Fibroblast of lung (primary cell): ENCODE measurements at regions not wholly inside any gene's neighbourhood (a gene's known extent, or its start where the extent isn't known, plus 50 kb on each side); places are given as distances from the start of the nearest gene placed in this dataset.

Source experiments
- DNase-seq, 2 donors: peaks; one replicate each; pipeline versions ENCODE4 v3.0.0 to v3.0.0-alpha.2; 2010; ENCODE audit warnings: low read depth in 2 of 2
- H2AFZ ChIP-seq: 2 replicates; pipeline ENCODE4 v1.5.1; 2012; ENCODE audit warnings: low read length, control low read depth, inconsistent platforms
- H3K27ac ChIP-seq: 2 replicates; pipeline ENCODE4 v1.5.1; 2011; ENCODE audit warnings: low read length, control low read depth; ENCODE audit not compliant: insufficient read depth
- H3K27me3 ChIP-seq: 2 replicates; pipeline ENCODE4 v1.5.1; 2011; ENCODE audit warnings: mild to moderate bottlenecking, low read length; ENCODE audit not compliant: control insufficient read depth, insufficient read depth
- H3K36me3 ChIP-seq: 2 replicates; pipeline ENCODE4 v1.5.1; 2011; ENCODE audit warnings: low read length; ENCODE audit not compliant: control insufficient read depth, insufficient read depth
- H3K4me1 ChIP-seq: 2 replicates; pipeline ENCODE4 v1.5.1; 2011; ENCODE audit warnings: low read length; ENCODE audit not compliant: control insufficient read depth, insufficient read depth; ENCODE audit errors: extremely low read depth
- H3K4me2 ChIP-seq: 2 replicates; pipeline ENCODE4 v1.5.1; 2011; ENCODE audit warnings: low read length, control low read depth; ENCODE audit not compliant: insufficient read depth; ENCODE audit errors: extremely low read depth
- H3K4me3 ChIP-seq, 4 experiments: fragments of 200-600 bp in 1 of 4; sonication (generic) in 1 of 4; replicated peaks in 1 of 4; 2 replicates each; pipeline ENCODE4 v1.5.1; 2011 to 2016; ENCODE audit warnings: low read length in 4 of 4, low read depth in 3 of 4, mild to moderate bottlenecking in 3 of 4, control low read depth in 2 of 4, inconsistent platforms in 1 of 4, mixed read lengths in 1 of 4; ENCODE audit not compliant: insufficient read depth in 1 of 4; ENCODE audit errors: control extremely low read depth in 1 of 4
- H3K79me2 ChIP-seq: 2 replicates; pipeline ENCODE4 v1.5.1; 2012; ENCODE audit warnings: mild to moderate bottlenecking, low read length, inconsistent platforms; ENCODE audit not compliant: control insufficient read depth, insufficient read depth
- H3K9ac ChIP-seq: 2 replicates; pipeline ENCODE4 v1.5.1; 2011; ENCODE audit warnings: mild to moderate bottlenecking, low read length, control low read depth; ENCODE audit not compliant: insufficient read depth
- H3K9me3 ChIP-seq: 2 replicates; pipeline ENCODE4 v1.5.1; 2012; ENCODE audit warnings: low read depth, low read length; ENCODE audit not compliant: control insufficient read depth, insufficient read depth
- H4K20me1 ChIP-seq: 2 replicates; pipeline ENCODE4 v1.5.1; 2011; ENCODE audit warnings: low read length; ENCODE audit not compliant: control insufficient read depth, insufficient read depth; ENCODE audit errors: extremely low read depth
- CTCF ChIP-seq, 2 donors: IDR thresholded peaks in 1 of 2; conservative IDR thresholded peaks in 1 of 2; 1 replicate in 1 of 2; 2 replicates in 1 of 2; pipeline ENCODE4 v1.5.1; 2011 to 2012; ENCODE audit warnings: low read length in 2 of 2, control low read depth in 1 of 2, inconsistent platforms in 1 of 2, low read depth in 1 of 2, mild to moderate bottlenecking in 1 of 2
- EZH2 ChIP-seq: IDR thresholded peaks from 2 replicates; pipeline ENCODE4 v1.5.1; 2012; ENCODE audit warnings: low read length, control low read depth, mild to moderate bottlenecking; ENCODE audit errors: missing control alignments

- Histone ChIP-seq H2AFZ (no peak overlapping the region), H3K4me3 (no peak overlapping the region), H3K27me3 (no peaks in the 10 kb centered on the region), H3K4me2 (no peak overlapping the region), H3K27ac (no peak overlapping the region), H3K9me3 (no peaks in the 10 kb centered on the region), H4K20me1 (no peaks in the 10 kb centered on the region), H3K9ac (no peak overlapping the region), H3K4me1 (no peaks in the 10 kb centered on the region), H3K79me2 (no peaks in the 10 kb centered on the region), H3K36me3 (no peaks in the 10 kb centered on the region)
- no peak for TF ChIP-seq CTCF (conservative IDR thresholded peaks at IDR 0.05 in 1 of 2, IDR thresholded peaks at IDR 0.05 in 1 of 2; ENCODE audit: low read depth in 1 of 2, low read length in 2 of 2)
- no peak for TF ChIP-seq EZH2
- no peak for DNase-seq
Measured at GRCh38 chr4:111864066-111864465, 281.2 kb upstream of the FAM241A start.

- no peaks in the 10 kb centered on the region for H4K20me1 ChIP-seq
- H3K4me2 ChIP-seq: no peak overlapping the region
- H2AFZ ChIP-seq: no peak overlapping the region
- H3K27me3 ChIP-seq: no peaks in the 10 kb centered on the region
- no peak overlapping the region for H3K4me3 ChIP-seq
- H3K36me3 ChIP-seq: no peaks in the 10 kb centered on the region
- H3K27ac ChIP-seq: no peak overlapping the region
- H3K9ac ChIP-seq: no peak overlapping the region
- DNase-seq: no peak
- H3K79me2 ChIP-seq: no peaks in the 10 kb centered on the region
- H3K4me1 ChIP-seq: no peaks in the 10 kb centered on the region
- no peak for TF ChIP-seq EZH2
- TF ChIP-seq CTCF (conservative IDR thresholded peaks at IDR 0.05 in 1 of 2, IDR thresholded peaks at IDR 0.05 in 1 of 2; ENCODE audit: low read depth in 1 of 2, low read length in 2 of 2): no peak
- H3K9me3 ChIP-seq: no peaks in the 10 kb centered on the region
Measured at GRCh38 chr4:111869339-111869738, 275.9 kb upstream of the FAM241A start.

- Histone ChIP-seq H4K20me1 (no peaks in the 10 kb centered on the region), H3K79me2 (no peaks in the 10 kb centered on the region), H3K36me3 (no peaks in the 10 kb centered on the region), H3K27me3 (no peaks in the 10 kb centered on the region), H2AFZ (no peak overlapping the region), H3K27ac (no peak overlapping the region), H3K9me3 (no peaks in the 10 kb centered on the region), H3K4me2 (no peak overlapping the region), H3K4me3 (no peak overlapping the region), H3K9ac (no peak overlapping the region), H3K4me1 (no peaks in the 10 kb centered on the region)
- no peak for DNase-seq
- TF ChIP-seq CTCF (conservative IDR thresholded peaks at IDR 0.05 in 1 of 2, IDR thresholded peaks at IDR 0.05 in 1 of 2; ENCODE audit: low read depth in 1 of 2, low read length in 2 of 2) (no peak), EZH2 (no peak)
Measured at GRCh38 chr4:111871802-111872201, 273.5 kb upstream of the FAM241A start.
